OCI-LY3 (cell line): ENCODE measurements at regions not wholly inside any gene's neighbourhood (a gene's known extent, or its start where the extent isn't known, plus 50 kb on each side); places are given as distances from the start of the nearest gene placed in this dataset.

Source experiments
- CTCF ChIP-seq: fragments of 200-600, 300-600 bp; sonication (generic); IDR thresholded peaks from 2 replicates; pipeline ENCODE4 v1.5.1; 2014; ENCODE audit warnings: antibody characterized with exemption, low read length, low read depth
- EZH2phosphoT487 ChIP-seq: fragments of 200-600 bp; shearing (Covaris generic); IDR thresholded peaks from 2 replicates; pipeline ENCODE4 v1.6.1; 2018; ENCODE audit warnings: antibody characterized with exemption, mixed run types, low read depth

GRCh38 chr7:26508917-26509316 lies 217.3 kb downstream of the SNX10 start:
- TF ChIP-seq CTCF = no peak
- TF ChIP-seq EZH2phosphoT487 = no peak
